MM.1S (cell line): ENCODE measurements at regions not wholly inside any gene's neighbourhood (a gene's known extent, or its start where the extent isn't known, plus 50 kb on each side); places are given as distances from the start of the nearest gene placed in this dataset.

Experiments used
- DNase-seq: peaks from one replicate; pipeline ENCODE4 v3.0.0-alpha.2; 2015
- H2AFZ ChIP-seq: fragments of 300-600 bp; sonication (generic); 2 replicates; pipeline ENCODE4 v1.6.0; 2016; ENCODE audit warnings: antibody characterized with exemption, low read length
- H3F3A ChIP-seq: fragments of 300-600 bp; sonication (generic); 2 replicates; pipeline ENCODE4 v1.6.1; 2016; ENCODE audit warnings: mild to moderate bottlenecking, antibody characterized with exemption, low read length, moderate library complexity, mixed read lengths; ENCODE audit not compliant: insufficient read depth
- H3K27ac ChIP-seq: fragments of 300-600 bp; sonication (generic); 2 replicates; pipeline ENCODE4 v1.5.1; 2016; ENCODE audit warnings: mild to moderate bottlenecking, low read length
- H3K27me3 ChIP-seq: fragments of 300-600 bp; sonication (generic); replicated peaks from 2 replicates; pipeline ENCODE4 v1.6.0; 2016; ENCODE audit warnings: low read length; ENCODE audit not compliant: insufficient read depth
- H3K36me3 ChIP-seq: fragments of 300-600 bp; sonication (generic); replicated peaks from 2 replicates; pipeline ENCODE4 v1.6.1; 2016; ENCODE audit warnings: mild to moderate bottlenecking, low read length, mixed read lengths; ENCODE audit not compliant: insufficient read depth
- H3K4me1 ChIP-seq: fragments of 300-600 bp; sonication (generic); 2 replicates; pipeline ENCODE4 v1.6.1; 2016; ENCODE audit warnings: low read length, mixed read lengths
- H3K4me2 ChIP-seq: fragments of 300-600 bp; sonication (generic); 2 replicates; pipeline ENCODE4 v1.6.0; 2016; ENCODE audit warnings: low read depth, low read length
- H3K4me3 ChIP-seq: fragments of 300-600 bp; sonication (generic); 2 replicates; pipeline ENCODE4 v1.5.1; 2016; ENCODE audit warnings: low read length, mixed read lengths
- H3K79me2 ChIP-seq: fragments of 300-600 bp; sonication (generic); 2 replicates; pipeline ENCODE4 v1.6.1; 2016; ENCODE audit warnings: mixed run types, low read length, mixed read lengths
- H3K9ac ChIP-seq: fragments of 300-600 bp; sonication (generic); 2 replicates; pipeline ENCODE4 v1.6.1; 2016; ENCODE audit warnings: low read length, mixed read lengths
- H3K9me2 ChIP-seq: fragments of 300-600 bp; sonication (generic); replicated peaks from 2 replicates; pipeline ENCODE4 v1.6.1; 2016; ENCODE audit warnings: mild to moderate bottlenecking, low read length, mixed read lengths; ENCODE audit not compliant: insufficient read depth
- H3K9me3 ChIP-seq: fragments of 300-600 bp; sonication (generic); replicated peaks from 2 replicates; pipeline ENCODE4 v1.6.1; 2016; ENCODE audit warnings: mild to moderate bottlenecking, low read length, mixed read lengths; ENCODE audit not compliant: insufficient read depth
- H4K20me1 ChIP-seq: fragments of 300-600 bp; sonication (generic); 2 replicates; pipeline ENCODE4 v1.6.1; 2016; ENCODE audit warnings: mild to moderate bottlenecking, low read length, moderate library complexity, mixed read lengths; ENCODE audit not compliant: insufficient read depth
- CTCF ChIP-seq: fragments of 300-600 bp; sonication (generic); IDR thresholded peaks from 2 replicates; pipeline ENCODE4 v1.5.1; 2016; ENCODE audit warnings: antibody characterized with exemption, low read length, mixed read lengths
- EZH2 ChIP-seq: fragments of 300-600 bp; sonication (generic); optimal IDR thresholded peaks from 2 replicates; pipeline ENCODE3; 2017; ENCODE audit warnings: low read depth, mild to moderate bottlenecking, antibody characterized with exemption, low read length, mixed read lengths
- EZH2phosphoT487 ChIP-seq: fragments of 300-600 bp; sonication (generic); IDR thresholded peaks from 2 replicates; pipeline ENCODE4 v1.6.1; 2018; ENCODE audit warnings: antibody characterized with exemption, low read length

- no peak for DNase-seq
- Histone ChIP-seq H3K9ac (no peak overlapping the region), H3K79me2 (no peaks in the 10 kb centered on the region)
These were observed 92.2 kb downstream of the LBH start for GRCh38 chr2:30323499-30323898.

GRCh38 chr2:30324245-30324908 lies 93.0 kb downstream of the LBH start:
- H3K4me2 ChIP-seq, result no peak overlapping the region
- TF ChIP-seq EZH2 (no peak), EZH2phosphoT487 (no peak), CTCF (no peak)
- H3K36me3 ChIP-seq, result no peaks in the 10 kb centered on the region
- no peak overlapping the region for H2AFZ ChIP-seq
- no peak overlapping the region for H3K4me3 ChIP-seq
- H3F3A ChIP-seq, result no peaks in the 10 kb centered on the region
- no peak for DNase-seq
- no peaks in the 10 kb centered on the region for H3K9me3 ChIP-seq
- no peak overlapping the region for H3K27ac ChIP-seq
- no peaks in the 10 kb centered on the region for H3K9me2 ChIP-seq
- H3K79me2 ChIP-seq, result no peaks in the 10 kb centered on the region
- no peaks in the 10 kb centered on the region for H3K27me3 ChIP-seq
- H3K4me1 ChIP-seq, result no peaks in the 10 kb centered on the region
- H3K9ac ChIP-seq, result no peak overlapping the region
- H4K20me1 ChIP-seq, result no peaks in the 10 kb centered on the region

More at GRCh38 chr2:30323499-30323898, 92.2 kb downstream of the LBH start:
- Histone ChIP-seq H3K9me2 (no peaks in the 10 kb centered on the region), H3K4me2 (no peak overlapping the region), H3K4me3 (no peak overlapping the region), H3K36me3 (no peaks in the 10 kb centered on the region), H3K9me3 (no peaks in the 10 kb centered on the region), H3K4me1 (no peaks in the 10 kb centered on the region), H3F3A (no peaks in the 10 kb centered on the region), H3K27me3 (no peaks in the 10 kb centered on the region), H4K20me1 (no peaks in the 10 kb centered on the region), H3K27ac (no peak overlapping the region), H2AFZ (no peak overlapping the region)
- TF ChIP-seq CTCF (no peak), EZH2phosphoT487 (no peak), EZH2 (no peak)

GRCh38 chr2:30325600-30326328 lies 94.4 kb downstream of the LBH start:
- H2AFZ ChIP-seq, result no peak overlapping the region
- H3K9ac ChIP-seq, result no peak overlapping the region
- H3K9me3 ChIP-seq, result no peaks in the 10 kb centered on the region
- no peaks in the 10 kb centered on the region for H3K36me3 ChIP-seq
- H3K27ac ChIP-seq, result no peak overlapping the region
- no peak for DNase-seq
- no peaks in the 10 kb centered on the region for H4K20me1 ChIP-seq
- no peak overlapping the region for H3K4me2 ChIP-seq
- H3K27me3 ChIP-seq, result no peaks in the 10 kb centered on the region
- H3K4me3 ChIP-seq, result no peak overlapping the region
- H3K79me2 ChIP-seq, result no peaks in the 10 kb centered on the region
- no peaks in the 10 kb centered on the region for H3K9me2 ChIP-seq
- no peak for TF ChIP-seq EZH2phosphoT487
- TF ChIP-seq EZH2, result no peak
- TF ChIP-seq CTCF, result no peak
- H3F3A ChIP-seq, result no peaks in the 10 kb centered on the region
- no peaks in the 10 kb centered on the region for H3K4me1 ChIP-seq
